Nephron progenitor cell (in vitro differentiated cells): ENCODE measurements at regions not wholly inside any gene's neighbourhood (a gene's known extent, or its start where the extent isn't known, plus 50 kb on each side); places are given as distances from the start of the nearest gene placed in this dataset.

Experiments
- DNase-seq: peaks from one replicate; pipeline ENCODE4 v3.0.0; 2021
- H3K27ac Mint-ChIP-seq: 2 replicates; pipeline ENCODE4 v1.8.0; 2021; ENCODE audit warnings: mild to moderate bottlenecking, moderate library complexity, mixed read lengths
- H3K27me3 Mint-ChIP-seq: 2 replicates; pipeline ENCODE4 v1.8.0; 2021; ENCODE audit warnings: mild to moderate bottlenecking, low read depth, mixed read lengths; ENCODE audit not compliant: poor library complexity
- H3K36me3 Mint-ChIP-seq: 2 replicates; pipeline ENCODE4 v1.8.0; 2021; ENCODE audit warnings: low read depth, mixed read lengths
- H3K4me1 Mint-ChIP-seq: 2 replicates; pipeline ENCODE4 v1.8.0; 2021; ENCODE audit warnings: mixed read lengths
- H3K4me3 Mint-ChIP-seq: 2 replicates; pipeline ENCODE4 v1.8.0; 2021; ENCODE audit warnings: mild to moderate bottlenecking, moderate library complexity, mixed read lengths
- H3K9me3 Mint-ChIP-seq: 2 replicates; pipeline ENCODE4 v1.8.0; 2021; ENCODE audit warnings: mild to moderate bottlenecking, moderate library complexity, mixed read lengths
- CTCF ChIP-seq: fragments of 200-600 bp; sonication (generic); IDR thresholded peaks from 2 replicates; pipeline ENCODE4 v1.5.0; 2021; ENCODE audit warnings: antibody characterized with exemption

GRCh38 chr20:1761598-1761997, 104.0 kb upstream of the SIRPG start:
- DNase-seq: no peak
- H3K27ac Mint-ChIP-seq: no peak overlapping the region
- no peak overlapping the region for H3K4me3 Mint-ChIP-seq

GRCh38 chr20:1761116-1761515, 103.5 kb upstream of the SIRPG start:
- Mint-ChIP-seq H3K27ac (no peak overlapping the region), H3K4me1 (peaks cover 9% of the 10 kb centered on the region), H3K4me3 (no peak overlapping the region), H3K27me3 (no peaks in the 10 kb centered on the region), H3K9me3 (no peaks in the 10 kb centered on the region), H3K36me3 (no peaks in the 10 kb centered on the region)
- no peak for TF ChIP-seq CTCF
- DNase-seq: no peak

More at GRCh38 chr20:1761598-1761997, 104.0 kb upstream of the SIRPG start:
- H3K9me3 Mint-ChIP-seq: no peaks in the 10 kb centered on the region
- no peaks in the 10 kb centered on the region for H3K27me3 Mint-ChIP-seq
- H3K36me3 Mint-ChIP-seq: no peaks in the 10 kb centered on the region
- peaks cover 9% of the 10 kb centered on the region for H3K4me1 Mint-ChIP-seq
- TF ChIP-seq CTCF: no peak

GRCh38 chr20:1758765-1759164, 101.2 kb upstream of the SIRPG start:
- TF ChIP-seq CTCF: no peak
- H3K9me3 Mint-ChIP-seq: peaks cover 3% of the 10 kb centered on the region
- DNase-seq: no peak
- H3K36me3 Mint-ChIP-seq: no peaks in the 10 kb centered on the region
- H3K4me3 Mint-ChIP-seq: no peak overlapping the region
- peak overlapping the region; percentile 43 for H3K27ac Mint-ChIP-seq
- H3K4me1 Mint-ChIP-seq: peaks cover 9% of the 10 kb centered on the region
- no peaks in the 10 kb centered on the region for H3K27me3 Mint-ChIP-seq

GRCh38 chr20:1757606-1758512, 100.3 kb upstream of the SIRPG start:
- DNase-seq: no peak
- H3K27ac Mint-ChIP-seq: no peak overlapping the region
- no peak overlapping the region for H3K4me3 Mint-ChIP-seq
- H3K9me3 Mint-ChIP-seq: peaks cover 4% of the 10 kb centered on the region
- H3K36me3 Mint-ChIP-seq: no peaks in the 10 kb centered on the region
- H3K4me1 Mint-ChIP-seq: peaks cover 9% of the 10 kb centered on the region
- no peak for TF ChIP-seq CTCF
- H3K27me3 Mint-ChIP-seq: no peaks in the 10 kb centered on the region

- TF ChIP-seq CTCF: no peak
- Mint-ChIP-seq H3K9me3 (peaks cover 10% of the 10 kb centered on the region), H3K27ac (no peak overlapping the region), H3K27me3 (no peaks in the 10 kb centered on the region), H3K36me3 (no peaks in the 10 kb centered on the region), H3K4me3 (no peak overlapping the region), H3K4me1 (peaks cover 9% of the 10 kb centered on the region)
- DNase-seq: no peak
Observed at GRCh38 chr20:1757072-1757471, 99.5 kb upstream of the SIRPG start.

- Mint-ChIP-seq H3K4me3 (no peak overlapping the region), H3K27ac (no peak overlapping the region), H3K4me1 (peaks cover 9% of the 10 kb centered on the region), H3K9me3 (peaks cover 16% of the 10 kb centered on the region), H3K27me3 (no peaks in the 10 kb centered on the region), H3K36me3 (no peaks in the 10 kb centered on the region)
- no peak for DNase-seq
- no peak for TF ChIP-seq CTCF
Observed at GRCh38 chr20:1754749-1755148, 97.2 kb upstream of the SIRPG start.
